ENCODE measurements at regions not wholly inside any gene's neighbourhood (a gene's known extent, or its start where the extent isn't known, plus 50 kb on each side); places are given as distances from the start of the nearest gene placed in this dataset.
A peak's percentile ranks its signal among the peaks of the same experiment; 100 is the strongest.

DNA sequence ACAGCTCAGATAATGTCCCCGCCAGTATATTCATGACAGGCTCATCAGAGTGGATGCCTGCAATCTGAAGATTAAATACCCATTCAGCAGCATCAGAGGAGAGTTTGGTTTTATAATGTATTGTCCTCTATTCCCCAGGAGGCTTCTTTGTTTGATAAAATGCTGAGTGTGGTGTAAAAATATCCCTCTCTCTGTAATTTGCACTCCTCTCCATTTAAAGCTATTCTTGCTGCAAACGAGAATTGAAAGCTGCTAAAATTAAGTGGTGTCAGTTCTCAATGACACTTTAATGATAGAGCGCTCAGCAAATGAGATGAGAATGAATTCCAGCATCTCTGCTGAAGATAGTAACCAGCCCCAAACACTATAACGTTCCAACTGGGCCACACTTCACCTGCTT, 205.7 kb upstream of the RRP15 start:
- TF ChIP-seq, protein P1, sequence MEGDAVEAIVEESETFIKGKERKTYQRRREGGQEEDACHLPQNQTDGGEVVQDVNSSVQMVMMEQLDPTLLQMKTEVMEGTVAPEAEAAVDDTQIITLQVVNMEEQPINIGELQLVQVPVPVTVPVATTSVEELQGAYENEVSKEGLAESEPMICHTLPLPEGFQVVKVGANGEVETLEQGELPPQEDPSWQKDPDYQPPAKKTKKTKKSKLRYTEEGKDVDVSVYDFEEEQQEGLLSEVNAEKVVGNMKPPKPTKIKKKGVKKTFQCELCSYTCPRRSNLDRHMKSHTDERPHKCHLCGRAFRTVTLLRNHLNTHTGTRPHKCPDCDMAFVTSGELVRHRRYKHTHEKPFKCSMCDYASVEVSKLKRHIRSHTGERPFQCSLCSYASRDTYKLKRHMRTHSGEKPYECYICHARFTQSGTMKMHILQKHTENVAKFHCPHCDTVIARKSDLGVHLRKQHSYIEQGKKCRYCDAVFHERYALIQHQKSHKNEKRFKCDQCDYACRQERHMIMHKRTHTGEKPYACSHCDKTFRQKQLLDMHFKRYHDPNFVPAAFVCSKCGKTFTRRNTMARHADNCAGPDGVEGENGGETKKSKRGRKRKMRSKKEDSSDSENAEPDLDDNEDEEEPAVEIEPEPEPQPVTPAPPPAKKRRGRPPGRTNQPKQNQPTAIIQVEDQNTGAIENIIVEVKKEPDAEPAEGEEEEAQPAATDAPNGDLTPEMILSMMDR (IDR thresholded peaks at IDR 0.05; ENCODE audit: low read length): no peak
- H3K27me3 ChIP-seq (replicated peaks; ENCODE audit: insufficient read depth, low read length): no peaks in the 10 kb centered on the region
- H3K4me3 ChIP-seq (ENCODE audit: low read length): peak overlapping the region; percentile 9
- H3K36me3 ChIP-seq (replicated peaks; ENCODE audit: insufficient read depth, low read length): no peaks in the 10 kb centered on the region
- no peaks in the 10 kb centered on the region for H3K9me2 ChIP-seq (replicated peaks; ENCODE audit: insufficient read depth, low read length)
- H2AFZ ChIP-seq (ENCODE audit: low read length): peak overlapping the region; percentile 40
- H4K20me1 ChIP-seq (ENCODE audit: insufficient read depth, low read length): no peaks in the 10 kb centered on the region
- H3K79me2 ChIP-seq (ENCODE audit: low read length): no peaks in the 10 kb centered on the region
- H3K9ac ChIP-seq (ENCODE audit: low read length): peak overlapping the region; percentile 1; the same call in 1 of the 2 replicates
- peak overlapping the region; percentile 62 for H3K4me2 ChIP-seq (ENCODE audit: low read depth, low read length)
- peak overlapping the region; percentile 42; the same call in 1 of the 2 replicates for H3K27ac ChIP-seq (ENCODE audit: low read length)
- peaks cover 53% of the 10 kb centered on the region for H3K4me1 ChIP-seq (ENCODE audit: low read length)
- H3K9me3 ChIP-seq (replicated peaks; ENCODE audit: insufficient read depth, low read length): no peaks in the 10 kb centered on the region
- peak; percentile 48 for DNase-seq
- peaks cover 18% of the 10 kb centered on the region for H3F3A ChIP-seq (ENCODE audit: insufficient read depth, low read length)

DNA sequence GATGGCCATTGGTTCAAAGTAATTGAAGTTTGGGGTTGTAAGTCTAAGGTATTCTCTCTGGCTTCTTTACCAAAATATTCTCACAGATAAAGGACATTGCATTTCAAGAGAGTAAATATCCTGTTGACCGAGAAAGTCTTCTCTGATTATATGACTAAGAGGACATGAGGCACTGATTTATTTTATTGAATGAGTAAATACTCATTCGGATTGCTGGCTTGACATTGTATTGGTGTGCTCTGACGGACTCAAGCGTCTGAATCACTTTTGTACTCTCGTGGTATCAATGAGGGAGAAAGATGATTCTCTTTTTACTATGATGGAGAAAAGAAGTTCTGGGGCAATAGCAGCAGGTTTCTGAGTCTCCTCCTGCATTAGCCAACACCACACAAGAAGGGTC, 205.3 kb upstream of the RRP15 start:
- no peak for DNase-seq
- H3K4me2 ChIP-seq (ENCODE audit: low read depth, low read length): peak overlapping the region; percentile 62
- H3F3A ChIP-seq (ENCODE audit: insufficient read depth, low read length): peaks cover 18% of the 10 kb centered on the region
- no peaks in the 10 kb centered on the region for H3K9me3 ChIP-seq (replicated peaks; ENCODE audit: insufficient read depth, low read length)
- no peak overlapping the region for H3K9ac ChIP-seq (ENCODE audit: low read length)
- no peaks in the 10 kb centered on the region for H4K20me1 ChIP-seq (ENCODE audit: insufficient read depth, low read length)
- H3K27me3 ChIP-seq (replicated peaks; ENCODE audit: insufficient read depth, low read length): no peaks in the 10 kb centered on the region
- H3K4me3 ChIP-seq (ENCODE audit: low read length): no peak overlapping the region
- H3K27ac ChIP-seq (ENCODE audit: low read length): peak overlapping the region; percentile 42; the same call in 1 of the 2 replicates
- no peaks in the 10 kb centered on the region for H3K9me2 ChIP-seq (replicated peaks; ENCODE audit: insufficient read depth, low read length)
- H2AFZ ChIP-seq (ENCODE audit: low read length): peak overlapping the region; percentile 40
- H3K36me3 ChIP-seq (replicated peaks; ENCODE audit: insufficient read depth, low read length): no peaks in the 10 kb centered on the region
- peaks cover 52% of the 10 kb centered on the region for H3K4me1 ChIP-seq (ENCODE audit: low read length)
- TF ChIP-seq, protein P1 (IDR thresholded peaks at IDR 0.05; ENCODE audit: low read length): no peak
- TF ChIP-seq EZH2 (optimal IDR thresholded peaks at IDR 0.05; ENCODE audit: low read depth, low read length) (no peak), EZH2phosphoT487 (IDR thresholded peaks at IDR 0.05; ENCODE audit: low read length) (no peak)
- no peaks in the 10 kb centered on the region for H3K79me2 ChIP-seq (ENCODE audit: low read length)

DNA sequence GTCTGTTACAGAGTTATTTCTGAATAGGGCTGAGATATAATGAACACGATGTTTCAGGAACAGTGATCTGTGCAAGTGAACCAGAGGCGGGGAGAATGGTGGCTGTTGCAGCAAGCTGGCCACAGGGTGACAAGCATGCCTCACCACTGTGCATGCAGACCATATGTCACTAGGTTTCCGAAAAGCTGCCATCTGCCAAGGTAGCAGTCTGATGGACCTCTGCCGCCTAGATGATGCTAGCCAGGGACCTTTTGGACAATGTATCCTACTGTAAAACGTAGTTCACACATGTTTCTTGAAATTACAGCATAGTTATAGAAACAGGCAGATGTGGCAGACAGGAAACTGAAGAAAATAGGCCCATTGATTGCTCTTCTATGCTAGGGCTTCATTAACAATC, 204.2 kb upstream of the RRP15 start:
- H3K9me2 ChIP-seq (replicated peaks; ENCODE audit: insufficient read depth, low read length): no peaks in the 10 kb centered on the region
- H4K20me1 ChIP-seq (ENCODE audit: insufficient read depth, low read length): no peaks in the 10 kb centered on the region
- DNase-seq: no peak
- H3K27me3 ChIP-seq (replicated peaks; ENCODE audit: insufficient read depth, low read length): no peaks in the 10 kb centered on the region
- no peak overlapping the region for H3K4me2 ChIP-seq (ENCODE audit: low read depth, low read length)
- no peaks in the 10 kb centered on the region for H3K36me3 ChIP-seq (replicated peaks; ENCODE audit: insufficient read depth, low read length)
- peaks cover 18% of the 10 kb centered on the region for H3F3A ChIP-seq (ENCODE audit: insufficient read depth, low read length)
- H2AFZ ChIP-seq (ENCODE audit: low read length): no peak overlapping the region
- no peak overlapping the region for H3K27ac ChIP-seq (ENCODE audit: low read length)
- no peaks in the 10 kb centered on the region for H3K9me3 ChIP-seq (replicated peaks; ENCODE audit: insufficient read depth, low read length)
- H3K79me2 ChIP-seq (ENCODE audit: low read length): no peaks in the 10 kb centered on the region
- no peak overlapping the region for H3K9ac ChIP-seq (ENCODE audit: low read length)
- TF ChIP-seq EZH2 (optimal IDR thresholded peaks at IDR 0.05; ENCODE audit: low read depth, low read length) (no peak), EZH2phosphoT487 (IDR thresholded peaks at IDR 0.05; ENCODE audit: low read length) (no peak)
- TF ChIP-seq, protein P1 (IDR thresholded peaks at IDR 0.05; ENCODE audit: low read length): no peak
- H3K4me1 ChIP-seq (ENCODE audit: low read length): peaks cover 49% of the 10 kb centered on the region
- H3K4me3 ChIP-seq (ENCODE audit: low read length): no peak overlapping the region

Measured in MM.1S (cell line).